HG03175 (cell line): ENCODE measurements at regions not wholly inside any gene's neighbourhood (a gene's known extent, or its start where the extent isn't known, plus 50 kb on each side); places are given as distances from the start of the nearest gene placed in this dataset.
"Not testable (repeated sequence)": the region's sequence is repeated elsewhere in the genome, so short reads cannot be mapped to it uniquely, and the experiment has no call there.

Source experiments
- ATAC-seq: cut with Tn5 transposase; IDR thresholded peaks from one replicate; pipeline ENCODE4 v1.9.1; 2021; ENCODE audit warnings: mild to moderate bottlenecking, moderate library complexity; ENCODE audit not compliant: unreplicated experiment

- ATAC-seq, result not testable (repeated sequence)
Measured at GRCh38 chr21:10400622-10401361, 120.6 kb upstream of the TPTE start.

- not testable (repeated sequence) for ATAC-seq
Measured at GRCh38 chr21:10402461-10402860, 118.9 kb upstream of the TPTE start.

- ATAC-seq, result not testable (repeated sequence)
Measured at GRCh38 chr21:10405331-10405730, 116.1 kb upstream of the TPTE start.

- ATAC-seq, result not testable (repeated sequence)
Measured at GRCh38 chr21:10409786-10410185, 111.6 kb upstream of the TPTE start.

- not testable (repeated sequence) for ATAC-seq
Measured at GRCh38 chr21:10410354-10410929, 110.9 kb upstream of the TPTE start.

- ATAC-seq, result not testable (repeated sequence)
Measured at GRCh38 chr21:10411776-10412526, 109.4 kb upstream of the TPTE start.

- ATAC-seq, result not testable (repeated sequence)
Measured at GRCh38 chr21:10412928-10413246, 108.5 kb upstream of the TPTE start.

GRCh38 chr21:10413247-10414120 is 107.9 kb upstream of the TPTE start:
- ATAC-seq, result not testable (repeated sequence)

- ATAC-seq, result not testable (repeated sequence)
Measured at GRCh38 chr21:10414121-10414924, 107.1 kb upstream of the TPTE start.

- ATAC-seq, result not testable (repeated sequence)
Measured at GRCh38 chr21:10414925-10415254, 106.5 kb upstream of the TPTE start.

GRCh38 chr21:10415456-10415855 is 105.9 kb upstream of the TPTE start:
- not testable (repeated sequence) for ATAC-seq

GRCh38 chr21:10415859-10416258 is 105.5 kb upstream of the TPTE start:
- not testable (repeated sequence) for ATAC-seq

GRCh38 chr21:10416691-10417447 is 104.5 kb upstream of the TPTE start:
- not testable (repeated sequence) for ATAC-seq

GRCh38 chr21:10417551-10418002 is 103.8 kb upstream of the TPTE start:
- not testable (repeated sequence) for ATAC-seq

GRCh38 chr21:10418250-10419048 is 102.9 kb upstream of the TPTE start:
- not testable (repeated sequence) for ATAC-seq

GRCh38 chr21:10421199-10421598 is 100.2 kb upstream of the TPTE start:
- ATAC-seq, result not testable (repeated sequence)

- ATAC-seq, result not testable (repeated sequence)
Measured at GRCh38 chr21:10421601-10422000, 99.8 kb upstream of the TPTE start.

GRCh38 chr21:10424097-10424886 is 97.1 kb upstream of the TPTE start:
- not testable (repeated sequence) for ATAC-seq
